Gastrocnemius medialis (tissue), 4 donors: ENCODE measurements at regions not wholly inside any gene's neighbourhood (a gene's known extent, or its start where the extent isn't known, plus 50 kb on each side); places are given as distances from the start of the nearest gene placed in this dataset.

Experiments used
- ATAC-seq, 2 donors: fragments of 150-250 bp; one replicate each; pipeline ENCODE4 v1.9.1; 2016
- DNase-seq, 2 donors: peaks; one replicate each; pipeline ENCODE4 v3.0.0-alpha.2; 2019
- H3K27ac ChIP-seq, 4 donors: fragments of 200-600 bp; sonication (generic); 1 replicate in 1 of 4; 2 replicates in 3 of 4; pipeline ENCODE4 v1.5.1; 2016 to 2018; ENCODE audit warnings: mild to moderate bottlenecking in 2 of 4, moderate library complexity in 1 of 4
- H3K27me3 ChIP-seq, 3 donors: fragments of 200-600 bp; sonication (generic) in 2 of 3; 1 replicate in 1 of 3; 2 replicates in 2 of 3; pipeline versions ENCODE4 v1.5.1 to v1.6.0; 2016 to 2019; ENCODE audit warnings: mild to moderate bottlenecking in 1 of 3, moderate library complexity in 1 of 3
- H3K36me3 ChIP-seq, 2 donors: fragments of 200-600 bp; sonication (generic) in 1 of 2; one replicate each; pipeline ENCODE4 v1.5.1; 2017 to 2018
- H3K4me1 ChIP-seq, 2 donors: fragments of 200-600 bp; sonication (generic) in 1 of 2; one replicate each; pipeline ENCODE4 v1.5.1; 2016 to 2017; ENCODE audit warnings: mild to moderate bottlenecking in 2 of 2
- H3K4me3 ChIP-seq, 4 donors: fragments of 200-600 bp; sonication (generic) in 3 of 4; 1 replicate in 1 of 4; 2 replicates in 3 of 4; pipeline ENCODE4 v1.5.1; 2016 to 2019; ENCODE audit warnings: mild to moderate bottlenecking in 2 of 4
- H3K9me3 ChIP-seq, 3 donors: fragments of 200-600 bp; sonication (generic) in 2 of 3; 1 replicate in 1 of 3; 2 replicates in 2 of 3; pipeline ENCODE4 v1.5.1; 2016 to 2019
- CTCF ChIP-seq, 5 experiments: fragments of 450-650 bp in 3 of 5; fragments of 200-600 bp in 2 of 5; sonication (generic) in 2 of 5; IDR thresholded peaks in 4 of 5; conservative IDR thresholded peaks in 1 of 5; 1 replicate in 4 of 5; 2 replicates in 1 of 5; pipeline ENCODE4 v1.5.1; 2016 to 2019; ENCODE audit warnings: antibody characterized with exemption in 5 of 5, mild to moderate bottlenecking in 3 of 5, moderate library complexity in 3 of 5
- POLR2A ChIP-seq, 2 donors: fragments of 450-650 bp; IDR thresholded peaks; one replicate each; pipeline ENCODE4 v1.6.1; 2017; ENCODE audit warnings: antibody characterized with exemption in 2 of 2, mild to moderate bottlenecking in 2 of 2, moderate library complexity in 2 of 2
- in situ Hi-C, 4 donors: fragments of 200-750 bp; cut with MboI; loops; one replicate each; pipeline versions ENCODE4 v1.15.0 to v1.8.0; 2017; ENCODE audit warnings: low sequenced_read_pairs in 4 of 4
- intact Hi-C: fragments of 100-400 bp; cut with DNase I; formaldehyde crosslinking; loops from one replicate; pipeline ENCODE4 v1.15.1; 2023; ENCODE audit warnings: low total_unique reads

DNA sequence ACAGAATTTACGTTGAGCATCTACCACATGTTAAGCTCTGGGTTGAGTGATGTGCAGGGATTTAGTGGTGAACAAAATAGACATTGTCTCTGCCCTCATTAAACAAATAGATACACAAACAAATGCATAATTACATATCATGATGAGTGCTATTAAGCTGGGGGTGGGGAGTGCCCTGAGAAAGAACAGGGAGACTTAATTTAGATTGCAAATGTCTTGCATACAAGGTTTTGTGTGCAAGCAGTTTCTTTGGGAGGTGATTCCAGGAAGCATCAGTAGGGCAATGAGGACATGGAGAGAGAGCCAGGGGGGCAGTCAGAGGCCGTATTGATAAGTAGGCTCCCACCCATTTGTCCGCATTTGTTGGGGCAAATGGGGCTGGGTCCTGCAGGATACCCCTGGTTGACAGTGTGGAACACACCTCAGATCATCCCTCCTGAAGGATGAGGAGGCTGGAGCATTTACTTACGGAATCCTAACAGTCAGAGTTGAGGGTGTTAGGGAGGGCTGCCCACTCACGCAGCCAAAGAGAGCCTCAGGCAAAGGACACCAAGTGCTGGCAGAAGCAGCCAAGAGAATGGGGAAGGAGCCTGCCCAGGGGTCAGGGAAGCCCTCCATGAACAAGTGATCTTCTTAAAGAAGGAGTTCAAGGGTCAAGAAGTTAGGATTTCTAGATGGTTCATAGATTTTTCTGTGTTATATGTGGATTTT is 245.9 kb downstream of the BCOR start:
- intact Hi-C loops (no loop called here), in situ Hi-C loops (no loop called here)
- Histone ChIP-seq H3K27me3 (no peaks in the 10 kb centered on the region), H3K36me3 (no peaks in the 10 kb centered on the region), H3K27ac (no peak overlapping the region), H3K4me1 (peaks cover 0 to 5% of the 10 kb centered on the region in 2 donors), H3K4me3 (no peak overlapping the region), H3K9me3 (no peaks in the 10 kb centered on the region)
- DNase-seq (no peak), ATAC-seq (no peak)
- TF ChIP-seq POLR2A (IDR thresholded peaks at IDR 0.05) (no peak), CTCF (IDR thresholded peaks at IDR 0.05 in 4 of 5, conservative IDR thresholded peaks at IDR 0.05 in 1 of 5) (no peak)

GRCh38 chrX:39852491-39852890 is 245.3 kb downstream of the BCOR start:
- H3K4me1 ChIP-seq = peaks cover 0 to 5% of the 10 kb centered on the region in 2 donors
- H3K27ac ChIP-seq = no peak overlapping the region
- no peak overlapping the region for H3K4me3 ChIP-seq
- no peak for ATAC-seq
- H3K36me3 ChIP-seq = no peaks in the 10 kb centered on the region
- no peaks in the 10 kb centered on the region for H3K27me3 ChIP-seq
- no peak for DNase-seq
- intact Hi-C loops = no loop called here
- no peaks in the 10 kb centered on the region for H3K9me3 ChIP-seq
- in situ Hi-C loops = no loop called here
- TF ChIP-seq POLR2A (IDR thresholded peaks at IDR 0.05) = no peak
- TF ChIP-seq CTCF (IDR thresholded peaks at IDR 0.05 in 4 of 5, conservative IDR thresholded peaks at IDR 0.05 in 1 of 5) = no peak

- intact Hi-C loops = no loop called here
- Histone ChIP-seq H3K4me1 (peaks cover 0 to 5% of the 10 kb centered on the region in 2 donors), H3K4me3 (no peak overlapping the region), H3K36me3 (no peaks in the 10 kb centered on the region), H3K27ac (no peak overlapping the region), H3K27me3 (no peaks in the 10 kb centered on the region), H3K9me3 (no peaks in the 10 kb centered on the region)
- no peak for DNase-seq
- in situ Hi-C loops = no loop called here
- TF ChIP-seq POLR2A (IDR thresholded peaks at IDR 0.05) = no peak
- TF ChIP-seq CTCF (IDR thresholded peaks at IDR 0.05 in 4 of 5, conservative IDR thresholded peaks at IDR 0.05 in 1 of 5) = no peak
- ATAC-seq = no peak
Measured at GRCh38 chrX:39853417-39854030, 244.2 kb downstream of the BCOR start.

DNA sequence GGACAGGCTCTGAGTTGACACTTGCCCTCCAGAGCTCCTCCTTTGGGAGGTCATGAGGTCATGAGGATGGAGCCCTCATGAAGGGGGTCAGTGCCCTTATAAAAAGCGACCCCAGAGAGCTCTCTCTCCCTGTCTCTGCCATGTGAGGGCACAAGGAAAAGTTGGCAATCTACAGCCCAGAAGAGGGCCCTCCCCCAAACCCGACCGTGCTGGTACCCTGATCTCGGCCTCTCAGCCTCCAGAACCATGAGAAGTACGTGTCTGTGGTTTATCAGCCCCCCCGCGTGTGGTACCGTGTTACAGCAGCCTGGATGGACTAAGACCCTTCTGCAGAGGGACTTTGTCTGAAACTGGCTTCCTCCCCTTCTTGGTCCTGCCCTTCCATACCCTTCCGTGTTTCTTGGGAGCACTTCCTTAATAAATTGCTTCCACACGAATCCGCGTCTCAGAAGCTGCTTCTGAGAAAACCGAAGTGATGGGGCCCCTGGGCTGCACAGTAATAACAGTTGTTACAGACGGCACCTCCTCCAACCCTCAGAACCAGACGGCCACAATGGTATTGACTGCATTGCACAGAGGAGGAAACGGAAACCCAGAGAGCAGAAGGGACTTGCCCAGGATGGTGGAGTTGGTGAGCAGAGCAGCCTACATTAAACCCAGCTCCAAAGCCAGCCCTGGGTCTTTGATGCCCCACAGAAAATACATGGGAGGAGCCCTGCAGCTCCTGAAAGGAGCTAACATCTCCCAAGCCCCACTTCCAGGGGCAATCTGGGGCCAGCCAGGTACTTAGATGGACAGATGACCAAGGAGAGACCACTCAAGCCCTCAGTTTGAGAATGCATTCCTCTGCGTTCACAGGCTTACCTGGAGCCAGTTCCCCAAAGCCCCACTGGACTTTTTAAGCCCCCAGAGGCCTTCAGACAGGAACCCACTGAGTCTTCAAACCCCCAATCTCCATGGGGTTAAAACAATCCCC is 242.7 kb downstream of the BCOR start:
- Histone ChIP-seq H3K27me3 (no peaks in the 10 kb centered on the region), H3K4me3 (no peak overlapping the region), H3K9me3 (no peaks in the 10 kb centered on the region), H3K4me1 (peaks cover 0 to 5% of the 10 kb centered on the region in 2 donors), H3K36me3 (no peaks in the 10 kb centered on the region), H3K27ac (no peak overlapping the region)
- no peak for TF ChIP-seq CTCF (IDR thresholded peaks at IDR 0.05 in 4 of 5, conservative IDR thresholded peaks at IDR 0.05 in 1 of 5)
- DNase-seq (no peak), ATAC-seq (no peak)
- intact Hi-C loops = no loop called here
- in situ Hi-C loops = no loop called here
